Heart left ventricle (tissue), 13 donors: ENCODE measurements at regions not wholly inside any gene's neighbourhood (a gene's known extent, or its start where the extent isn't known, plus 50 kb on each side); places are given as distances from the start of the nearest gene placed in this dataset.

Experiments used
- POLR2A ChIP-seq, 2 donors: fragments of 450-650 bp; IDR thresholded peaks; one replicate each; pipeline ENCODE4 v1.6.1; 2017; ENCODE audit warnings: antibody characterized with exemption in 2 of 2, mild to moderate bottlenecking in 2 of 2, moderate library complexity in 2 of 2
- TF ChIP-seq, protein P1 (sequence below), 12 donors: fragments of 200-600 bp; sonication (generic) in 4 of 12; IDR thresholded peaks; one replicate each; pipeline versions ENCODE4 v1.5.0 to v1.8.0; 2018 to 2022; ENCODE audit warnings: antibody characterized with exemption in 12 of 12, mild to moderate bottlenecking in 5 of 12
- donor health status: ischemic (EF 13 %, LVEDD 7.1; RV severe dilation, severe dysfunction).
- donor health status: DM: no; HTN: yes; CAD: no.
- donor health status: DM: no; HTN: no; CAD: no.
- donor health status: ischemic (EF 25% LVEDD 6.9; RV normal size, moderate dysfunction).
- donor health status: ischemic (EF 25% LVEDD 5.7; RV mildly dilated, moderate dysfunction).
- donor health status: ischemic (EF 35%, LVEDD 5.7; RV mildly dilated, moderate dysfunction).
- donor health status: nonischemic (EF 11% LVEDD 7.7; RV severe dilation, severe dysfunction).
- donor health status: DM: yes; HTN: yes; CAD: no.
- donor health status: PGD.
- donor health status: ischemic (EF 29% LVEDD 5.4; RV normal size, mild dysfunction).
- donor health status: nonischemic (EF 23%, LVEDD 6.1; RV moderate dilation, normal function).

DNA sequence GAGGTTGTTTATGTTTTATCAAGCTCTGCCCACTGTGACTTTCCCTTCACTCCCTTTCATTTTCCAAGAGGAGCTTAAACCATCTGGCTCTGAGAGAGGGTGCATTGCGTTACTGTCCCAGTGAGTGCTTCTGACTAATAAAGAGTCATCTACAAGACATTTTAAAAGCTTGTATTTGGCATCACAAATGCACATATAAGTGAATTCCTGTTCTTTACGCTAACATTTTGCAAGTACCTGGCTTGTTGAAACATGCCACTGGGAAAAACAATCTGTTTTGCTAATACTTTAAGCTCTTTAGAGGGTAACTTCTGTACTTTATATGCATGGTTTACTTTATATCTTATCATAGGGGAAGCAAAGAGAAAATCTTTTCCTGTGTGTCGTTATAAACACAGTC is 534.6 kb upstream of the POM121L12 start:
- TF ChIP-seq, protein P1, sequence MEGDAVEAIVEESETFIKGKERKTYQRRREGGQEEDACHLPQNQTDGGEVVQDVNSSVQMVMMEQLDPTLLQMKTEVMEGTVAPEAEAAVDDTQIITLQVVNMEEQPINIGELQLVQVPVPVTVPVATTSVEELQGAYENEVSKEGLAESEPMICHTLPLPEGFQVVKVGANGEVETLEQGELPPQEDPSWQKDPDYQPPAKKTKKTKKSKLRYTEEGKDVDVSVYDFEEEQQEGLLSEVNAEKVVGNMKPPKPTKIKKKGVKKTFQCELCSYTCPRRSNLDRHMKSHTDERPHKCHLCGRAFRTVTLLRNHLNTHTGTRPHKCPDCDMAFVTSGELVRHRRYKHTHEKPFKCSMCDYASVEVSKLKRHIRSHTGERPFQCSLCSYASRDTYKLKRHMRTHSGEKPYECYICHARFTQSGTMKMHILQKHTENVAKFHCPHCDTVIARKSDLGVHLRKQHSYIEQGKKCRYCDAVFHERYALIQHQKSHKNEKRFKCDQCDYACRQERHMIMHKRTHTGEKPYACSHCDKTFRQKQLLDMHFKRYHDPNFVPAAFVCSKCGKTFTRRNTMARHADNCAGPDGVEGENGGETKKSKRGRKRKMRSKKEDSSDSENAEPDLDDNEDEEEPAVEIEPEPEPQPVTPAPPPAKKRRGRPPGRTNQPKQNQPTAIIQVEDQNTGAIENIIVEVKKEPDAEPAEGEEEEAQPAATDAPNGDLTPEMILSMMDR (IDR thresholded peaks at IDR 0.05), result no peak
- no peak for TF ChIP-seq POLR2A (IDR thresholded peaks at IDR 0.05)
